NCI-H526 treated with DMSO at 0.1 percent for 48 hours (cell line): ENCODE measurements at regions not wholly inside any gene's neighbourhood (a gene's known extent, or its start where the extent isn't known, plus 50 kb on each side); places are given as distances from the start of the nearest gene placed in this dataset.
"Not testable (repeated sequence)": the region's sequence is repeated elsewhere in the genome, so short reads cannot be mapped to it uniquely, and the experiment has no call there.

Experiments used
- DNase-seq: peaks from one replicate; lab custom pipeline; 2025; lab: John Stamatoyannopoulos, UW

DNA sequence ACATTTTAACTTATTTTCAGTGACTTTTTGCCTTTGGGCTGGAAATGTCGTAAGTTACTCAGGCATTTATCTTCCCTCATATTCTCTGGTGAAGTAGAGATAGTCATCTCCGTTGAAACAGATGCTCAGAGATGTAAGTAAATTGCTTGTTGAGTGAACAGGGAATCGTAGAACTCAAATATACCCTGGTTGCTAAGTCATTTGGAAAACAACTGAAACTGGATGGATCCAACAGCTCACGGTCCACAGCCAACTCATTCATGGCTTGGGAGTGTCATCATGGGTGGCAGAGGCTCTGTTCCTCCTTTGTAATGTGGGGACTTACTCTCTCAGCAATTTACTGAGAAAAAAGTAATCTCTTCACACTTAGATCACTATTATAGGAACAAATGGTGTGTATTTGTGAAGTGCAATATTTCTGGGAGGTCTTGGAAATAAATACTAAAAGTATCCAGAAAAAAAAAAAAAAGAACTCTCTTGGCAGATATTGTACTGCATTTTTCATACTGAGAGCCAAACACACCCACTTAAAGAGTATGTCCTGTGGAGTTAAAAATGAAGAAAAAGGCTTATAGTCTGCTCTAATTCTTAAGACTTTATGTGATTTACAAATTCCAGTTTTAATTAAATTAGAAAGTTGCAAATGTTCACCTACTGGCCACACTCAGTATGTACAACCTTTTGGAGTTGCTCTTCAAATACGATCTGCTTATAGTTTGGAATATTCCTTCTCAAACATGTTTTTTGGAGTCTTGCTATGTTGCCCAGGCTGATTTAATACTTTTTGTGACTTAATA is 107.4 kb downstream of the LEPR start:
- DNase-seq = no peak

DNA sequence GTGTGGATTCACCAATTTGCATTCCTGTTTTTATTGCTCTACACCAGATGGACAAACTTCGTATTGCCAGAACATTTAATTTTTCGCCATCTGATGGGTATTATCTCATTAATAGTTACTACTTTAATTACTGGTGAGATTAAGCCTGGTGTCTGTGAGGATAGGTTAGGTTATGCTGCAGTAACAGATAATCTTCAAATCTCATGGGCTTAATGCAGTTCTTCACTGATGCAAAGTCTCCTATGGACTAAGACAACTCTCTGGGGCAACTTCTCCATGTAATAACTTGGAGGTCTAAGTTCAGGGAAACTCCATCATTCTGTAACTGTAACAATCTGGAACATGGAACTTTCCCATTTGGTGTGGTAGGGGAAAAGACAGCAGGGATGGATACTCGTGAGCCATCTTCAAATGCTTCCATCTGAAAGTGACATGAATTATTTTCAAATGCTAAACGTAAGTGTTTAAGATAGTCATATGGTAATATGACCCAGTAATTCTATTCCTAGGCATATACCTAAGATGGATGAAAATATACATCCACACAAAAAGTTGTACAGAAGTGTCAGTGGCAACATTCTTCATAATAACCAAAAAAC is 111.6 kb downstream of the LEPR start:
- DNase-seq = no peak

DNA sequence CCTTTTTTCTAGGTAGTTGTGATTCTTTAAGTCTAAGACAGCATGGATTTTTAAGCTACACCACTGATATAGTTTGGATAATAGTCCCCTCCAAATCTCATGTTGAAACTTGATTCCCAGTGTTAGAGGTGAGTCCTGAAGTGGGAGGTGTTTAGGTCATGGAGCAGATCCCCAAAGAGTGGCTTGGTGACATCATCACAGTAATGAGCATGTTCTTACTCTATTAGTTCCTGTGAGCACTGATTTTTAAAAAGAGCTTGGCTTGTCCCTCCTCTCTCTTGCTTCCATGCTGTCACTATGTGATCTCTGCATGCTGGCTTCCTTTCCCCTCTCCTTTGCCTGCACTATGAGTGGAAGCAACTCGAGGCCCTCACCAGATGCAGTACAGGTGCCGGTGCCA is 115.5 kb downstream of the LEPR start:
- DNase-seq = no peak

GRCh38 chr1:65538086-65538485 is 117.6 kb downstream of the LEPR start:
- no peak for DNase-seq

DNA sequence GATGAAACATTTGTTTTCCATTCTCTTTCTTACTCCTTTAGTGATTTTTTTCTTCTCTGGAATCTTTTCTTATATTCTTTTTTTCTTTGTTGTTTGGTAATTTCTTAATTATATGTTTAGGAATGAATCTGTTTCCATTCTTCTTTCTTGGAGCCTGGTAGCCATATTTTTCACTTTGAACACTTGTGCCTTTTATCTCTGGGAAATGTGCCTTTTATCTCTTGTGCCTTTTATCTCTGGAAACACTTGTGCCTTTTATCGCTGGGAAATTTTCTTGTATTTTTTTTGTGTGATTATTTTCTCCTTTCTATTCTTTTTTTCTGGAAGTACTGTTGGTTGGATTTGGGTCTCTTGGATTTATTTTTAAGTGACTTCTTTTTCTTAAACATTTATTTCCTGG is 118.2 kb downstream of the LEPR start:
- no peak for DNase-seq

GRCh38 chr1:65539266-65540131 is 119.0 kb downstream of the LEPR start:
- DNase-seq = no peak

GRCh38 chr1:65541161-65541560 is 120.7 kb downstream of the LEPR start:
- DNase-seq = no peak

DNA sequence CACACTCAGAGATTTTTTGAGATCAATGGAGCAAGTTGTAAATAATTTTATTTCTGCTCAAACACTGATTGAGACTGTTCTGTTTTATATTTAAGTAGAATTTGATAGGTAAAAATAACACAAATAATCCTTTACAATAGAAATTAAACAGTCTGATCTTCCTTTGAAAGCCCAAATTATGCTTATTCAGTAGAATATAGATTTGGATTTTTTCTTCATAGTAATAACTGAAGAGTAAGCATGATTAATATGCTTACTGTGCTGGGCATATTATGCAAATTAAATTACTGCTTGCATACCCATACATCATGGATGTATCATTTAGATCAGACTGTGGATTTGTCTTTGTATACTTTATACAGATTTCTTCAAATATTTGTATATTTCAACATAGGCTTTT is 121.4 kb downstream of the LEPR start:
- no peak for DNase-seq

- DNase-seq = not testable (repeated sequence)
These were observed 122.1 kb downstream of the LEPR start for GRCh38 chr1:65542592-65542991.

GRCh38 chr1:65550306-65551010 is 130.0 kb downstream of the LEPR start:
- DNase-seq = not testable (repeated sequence)

DNA sequence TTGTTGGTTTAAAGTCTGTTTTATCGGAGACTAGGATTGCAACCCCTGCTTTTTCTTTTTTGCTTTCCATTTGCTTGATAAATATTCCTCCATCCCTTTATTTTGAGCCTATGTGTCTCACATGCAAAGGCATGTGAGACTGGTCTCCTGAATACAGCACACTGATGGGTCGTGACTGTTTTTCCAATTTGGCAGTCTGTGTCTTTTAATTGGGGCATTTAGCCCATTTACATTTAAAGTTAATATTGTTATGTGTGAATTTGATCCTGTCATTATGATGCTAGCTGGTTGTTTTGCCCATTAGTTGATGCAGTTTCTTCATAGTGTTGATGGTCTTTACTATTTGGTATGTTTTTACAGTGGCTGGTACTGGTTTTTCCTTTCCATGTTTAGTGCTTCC is 132.0 kb downstream of the LEPR start:
- DNase-seq = not testable (repeated sequence)

- not testable (repeated sequence) for DNase-seq
These were observed 133.8 kb downstream of the LEPR start for GRCh38 chr1:65554086-65554764.

GRCh38 chr1:65554829-65555228 is 134.4 kb downstream of the LEPR start:
- DNase-seq = no peak

- no peak for DNase-seq
These were observed 137.7 kb downstream of the LEPR start for GRCh38 chr1:65558215-65558614.

DNA sequence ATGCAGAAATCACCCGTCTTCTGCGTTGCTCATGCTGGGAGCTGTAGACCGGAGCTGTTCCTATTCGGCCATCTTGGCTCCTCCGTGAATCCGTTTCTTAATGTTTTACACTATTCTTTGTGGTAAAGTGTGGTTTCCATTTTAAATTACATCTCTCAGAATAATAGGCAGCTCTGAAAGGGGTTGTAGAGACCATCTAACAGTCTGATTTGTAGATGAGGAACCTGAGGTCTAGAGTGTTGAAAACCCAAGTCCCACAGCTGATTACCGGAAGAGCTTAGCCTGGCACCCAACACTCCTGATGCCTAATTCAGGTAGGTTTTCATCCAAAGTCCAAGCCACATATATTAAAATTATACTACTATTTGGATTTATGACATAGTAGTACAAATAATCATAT is 144.0 kb downstream of the LEPR start:
- DNase-seq = no peak

- no peak for DNase-seq
These were observed 147.8 kb downstream of the LEPR start for GRCh38 chr1:65568285-65568684.

DNA sequence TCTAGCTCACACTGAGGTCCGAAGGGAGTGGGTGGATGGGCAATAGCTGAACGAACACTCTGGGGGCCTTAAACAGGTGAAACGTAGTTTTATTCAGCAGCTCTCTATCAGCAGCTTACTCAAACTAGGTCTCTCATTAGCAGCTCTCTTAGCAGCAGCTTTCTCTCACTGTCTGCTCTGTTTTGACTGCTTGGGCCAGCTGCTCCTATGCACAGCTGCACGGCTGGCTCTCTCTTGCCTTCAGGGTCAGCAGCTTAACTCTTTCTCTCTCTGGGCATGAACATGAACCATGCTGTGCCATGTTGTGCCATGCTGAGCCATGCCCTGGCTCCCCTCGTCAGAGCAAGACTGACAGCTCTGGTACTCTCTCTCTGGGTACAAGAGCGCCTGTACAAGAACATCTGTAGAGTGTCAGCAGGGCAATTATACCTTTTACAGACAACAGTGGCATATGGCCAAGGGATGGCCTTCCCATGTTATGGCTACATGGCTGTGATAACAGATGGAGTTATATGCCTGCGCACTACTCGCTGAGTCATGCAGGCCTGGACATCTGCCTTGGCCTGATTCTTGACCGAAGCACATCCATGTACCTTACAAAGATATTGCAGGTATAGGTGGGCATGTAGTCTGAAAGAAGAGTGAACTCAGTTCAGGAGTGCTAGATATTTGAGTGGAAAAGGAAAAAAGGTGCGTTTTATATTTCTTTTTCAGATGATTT is 152.4 kb downstream of the LEPR start:
- DNase-seq = no peak

- DNase-seq = no peak
These were observed 156.8 kb downstream of the LEPR start for GRCh38 chr1:65577278-65577677.

- not testable (repeated sequence) for DNase-seq
These were observed 157.5 kb downstream of the LEPR start for GRCh38 chr1:65577982-65578381.

- no peak for DNase-seq
These were observed 160.7 kb downstream of the LEPR start for GRCh38 chr1:65581119-65581518.

GRCh38 chr1:65584399-65584798 is 163.9 kb downstream of the LEPR start:
- DNase-seq = no peak
